SK-N-SH (cell line): ENCODE measurements at regions not wholly inside any gene's neighbourhood (a gene's known extent, or its start where the extent isn't known, plus 50 kb on each side); places are given as distances from the start of the nearest gene placed in this dataset.

Source experiments
- CTCF ChIA-PET: fragments of 300-600, 350-600 bp; formaldehyde crosslinking; extraction: SDS; loops from one replicate; lab custom pipeline; 2021; lab: Yijun Ruan, JAX
- POLR2A ChIA-PET: fragments of 350-600 bp; sonication (Branson Sonifier 250); formaldehyde crosslinking; extraction: SDS; loops from one replicate; lab custom pipeline; 2020; ENCODE audit warnings: antibody characterized with exemption, inconsistent platforms; lab: Yijun Ruan, JAX
- DNase-seq: peaks from one replicate; pipeline ENCODE4 v3.0.0; 2012
- H2AFZ ChIP-seq: fragments of 200-600 bp; sonication (generic); 2 replicates; pipeline ENCODE4 v1.8.1; 2016; ENCODE audit warnings: antibody characterized with exemption, mild to moderate bottlenecking, low read depth
- H3F3A ChIP-seq: fragments of 200-600 bp; sonication (generic); replicated peaks from 2 replicates; pipeline ENCODE3; 2016; ENCODE audit warnings: antibody characterized with exemption, mild to moderate bottlenecking; ENCODE audit not compliant: insufficient read depth
- H3K27ac ChIP-seq, 2 experiments: fragments of 200-500 bp in 1 of 2; fragments of 200-600 bp in 1 of 2; sonication (Bioruptor generic) in 1 of 2; sonication (generic), shearing (Covaris generic) in 1 of 2; 2 replicates each; pipeline versions ENCODE4 v1.5.1 to v1.6.1; 2014 to 2016; ENCODE audit warnings: low read depth in 2 of 2, inconsistent platforms in 1 of 2, low read length in 1 of 2, mild to moderate bottlenecking in 1 of 2, mixed read lengths in 1 of 2
- H3K27me3 ChIP-seq: fragments of 200-600 bp; sonication (generic), shearing (Covaris generic); 2 replicates; pipeline ENCODE4 v1.6.1; 2016; ENCODE audit warnings: mixed run types; ENCODE audit not compliant: insufficient read depth
- H3K36me3 ChIP-seq, 2 experiments: fragments of 200-500 bp in 1 of 2; fragments of 200-600 bp in 1 of 2; sonication (Bioruptor generic) in 1 of 2; sonication (generic) in 1 of 2; replicated peaks in 1 of 2; 2 replicates each; pipeline versions ENCODE3 to v1.5.1; 2014 to 2016; ENCODE audit warnings: low read length in 1 of 2, mild to moderate bottlenecking in 1 of 2; ENCODE audit not compliant: insufficient read depth in 2 of 2, control insufficient read depth in 1 of 2
- H3K4me1 ChIP-seq, 2 experiments: fragments of 200-500 bp in 1 of 2; fragments of 200-600 bp in 1 of 2; sonication (Bioruptor generic) in 1 of 2; sonication (generic), shearing (Covaris generic) in 1 of 2; 2 replicates each; pipeline versions ENCODE4 v1.5.1 to v1.6.1; 2014 to 2016; ENCODE audit warnings: low read depth in 1 of 2, low read length in 1 of 2, mixed run types in 1 of 2; ENCODE audit not compliant: insufficient read depth in 2 of 2, control insufficient read depth in 1 of 2
- H3K4me2 ChIP-seq: fragments of 200-600 bp; sonication (generic), shearing (Covaris generic); 2 replicates; pipeline ENCODE4 v1.6.1; 2017; ENCODE audit warnings: mixed run types
- H3K4me3 ChIP-seq, 2 experiments: fragments of 200-500 bp in 1 of 2; fragments of 200-600 bp in 1 of 2; sonication (Bioruptor generic) in 1 of 2; sonication (generic), shearing (Covaris generic) in 1 of 2; 2 replicates each; pipeline versions ENCODE4 v1.5.1 to v1.8.1; 2014 to 2016; ENCODE audit warnings: low read depth in 2 of 2, inconsistent platforms in 1 of 2, low read length in 1 of 2, mild to moderate bottlenecking in 1 of 2, mixed read lengths in 1 of 2, moderate library complexity in 1 of 2
- H3K79me2 ChIP-seq: fragments of 200-600 bp; sonication (generic); 2 replicates; pipeline ENCODE4 v1.8.1; 2017; ENCODE audit warnings: mild to moderate bottlenecking; ENCODE audit not compliant: insufficient read depth
- H3K9ac ChIP-seq: fragments of 200-600 bp; sonication (generic); 2 replicates; pipeline ENCODE4 v1.6.1; 2017; ENCODE audit warnings: mixed run types
- H3K9me2 ChIP-seq: fragments of 200-600 bp; sonication (generic); 2 replicates; pipeline ENCODE4 v1.6.1; 2017; ENCODE audit warnings: mixed run types
- H3K9me3 ChIP-seq: fragments of 200-600 bp; sonication (generic); 2 replicates; pipeline ENCODE4 v1.6.1; 2017; ENCODE audit warnings: mixed run types, mild to moderate bottlenecking, moderate library complexity
- H4K20me1 ChIP-seq: fragments of 200-600 bp; sonication (generic); 2 replicates; pipeline ENCODE4 v1.6.1; 2017; ENCODE audit warnings: mild to moderate bottlenecking, mixed run types; ENCODE audit not compliant: insufficient read depth
- CHD2 ChIP-seq: fragments of 150-350 bp; IDR thresholded peaks from 2 replicates; pipeline ENCODE4 v1.6.1; 2018; ENCODE audit warnings: low read length; ENCODE audit not compliant: partially characterized antibody
- FOSL2 ChIP-seq: IDR thresholded peaks from 2 replicates; pipeline ENCODE4 v1.4.0; 2012; ENCODE audit warnings: low read depth, mild to moderate bottlenecking, moderate library complexity, borderline replicate concordance
- FOXJ3 ChIP-seq: sonication (generic); formaldehyde crosslinking; IDR thresholded peaks from 2 replicates; pipeline ENCODE4 v1.5.1; 2020; ENCODE audit warnings: mild to moderate bottlenecking, missing genetic modification reagents
- FOXM1 ChIP-seq: IDR thresholded peaks from 2 replicates; pipeline ENCODE4 v1.4.0; 2012; ENCODE audit warnings: low read depth, mild to moderate bottlenecking
- GABPA ChIP-seq: IDR thresholded peaks from 2 replicates; pipeline ENCODE4 v1.4.0; 2012; ENCODE audit warnings: low read depth, mild to moderate bottlenecking
- NFIC ChIP-seq: IDR thresholded peaks from 2 replicates; pipeline ENCODE4 v1.4.0; 2012; ENCODE audit warnings: borderline replicate concordance
- NRF1 ChIP-seq: IDR thresholded peaks from 2 replicates; pipeline ENCODE4 v1.6.1; 2012; ENCODE audit warnings: low read depth, mild to moderate bottlenecking, low read length
- POLR2AphosphoS5 ChIP-seq: IDR thresholded peaks from 2 replicates; pipeline ENCODE4 v1.6.1; 2012; ENCODE audit warnings: low read depth, low read length
- RXRA ChIP-seq: IDR thresholded peaks from 2 replicates; pipeline ENCODE4 v1.4.0; 2012; ENCODE audit warnings: low read depth, mild to moderate bottlenecking, borderline replicate concordance
- SIN3A ChIP-seq: IDR thresholded peaks from 2 replicates; pipeline ENCODE4 v1.6.1; 2012; ENCODE audit warnings: low read depth, mild to moderate bottlenecking, low read length, moderate library complexity, borderline replicate concordance
- SMC3 ChIP-seq: IDR thresholded peaks from 2 replicates; pipeline ENCODE4 v1.6.1; 2012; ENCODE audit warnings: low read depth, low read length, improper control_type of control experiment
- TCF12 ChIP-seq: IDR thresholded peaks from 2 replicates; pipeline ENCODE4 v1.4.0; 2012
- YY1 ChIP-seq: IDR thresholded peaks from 2 replicates; pipeline ENCODE4 v1.4.0; 2012; ENCODE audit warnings: low read depth, mild to moderate bottlenecking
- WGBS: methylation state at CpG from one replicate; pipeline ENCODE4 v1.1.6; 2017; ENCODE audit warnings: low lambda C conversion rate; 5-methylcytosine and 5-hydroxymethylcytosine counted together
- TF ChIP-seq, protein P1 (sequence below): IDR thresholded peaks from 2 replicates; pipeline ENCODE4; 2012
- TF ChIP-seq, protein P2 (sequence below): IDR thresholded peaks from 2 replicates; pipeline ENCODE4 v1.6.1; 2012; ENCODE audit warnings: mild to moderate bottlenecking, low read depth, low read length, moderate library complexity
- TF ChIP-seq, protein P3 (sequence below): IDR thresholded peaks from 2 replicates; pipeline ENCODE4 v1.4.0; 2012; ENCODE audit warnings: low read depth, borderline replicate concordance
- TF ChIP-seq, protein P4 (sequence below): fragments of 150-350 bp; IDR thresholded peaks from 2 replicates; pipeline ENCODE4 v1.6.1; 2016; ENCODE audit warnings: mild to moderate bottlenecking, low read depth, low read length
- TF ChIP-seq, protein P5 (sequence below): fragments of 200-600 bp; sonication (generic); IDR thresholded peaks from 2 replicates; pipeline ENCODE4 v1.6.1; 2017; ENCODE audit warnings: antibody characterized with exemption, mild to moderate bottlenecking, moderate library complexity

DNA sequence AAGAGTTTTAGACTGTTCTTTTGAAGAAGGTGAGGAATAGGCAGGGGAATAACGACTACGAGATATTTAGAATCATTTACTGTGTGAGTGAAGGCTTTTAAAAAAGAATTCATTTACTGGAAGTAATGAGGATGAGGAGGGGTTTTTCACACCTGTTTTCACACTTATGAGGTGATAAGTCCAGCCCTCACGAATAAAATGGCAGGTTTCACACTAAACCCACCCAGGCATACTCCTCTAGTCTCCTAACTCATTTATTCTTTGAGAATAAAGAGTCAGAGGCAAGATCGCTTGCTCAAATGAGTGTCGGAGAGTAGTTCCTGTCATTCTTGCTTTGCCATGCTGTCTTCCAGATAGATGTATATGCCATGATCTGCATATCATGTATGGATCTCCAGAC is 79.0 kb upstream of the ZEB2 start:
- no peak for DNase-seq

More for the DNA sequence above, 79.0 kb upstream of the ZEB2 start:
- Histone ChIP-seq H3K9ac (no peak overlapping the region), H3K9me2 (no peaks in the 10 kb centered on the region), H3K4me1 (peaks cover 3 to 9% of the 10 kb centered on the region in 2 experiments), H4K20me1 (no peaks in the 10 kb centered on the region), H3K79me2 (no peaks in the 10 kb centered on the region), H3K4me3 (no peak overlapping the region), H3K9me3 (no peaks in the 10 kb centered on the region), H3K27me3 (no peaks in the 10 kb centered on the region), H2AFZ (no peak overlapping the region), H3K4me2 (no peak overlapping the region), H3F3A (peaks cover 11% of the 10 kb centered on the region), H3K36me3 (no peaks in the 10 kb centered on the region), H3K27ac (no peak overlapping the region)
- ChIA-PET POLR2A (no interaction called here), CTCF (no interaction called here)
- no peak for TF ChIP-seq SMC3
- TF ChIP-seq NFIC, result no peak
- TF ChIP-seq GABPA, result no peak
- TF ChIP-seq, protein P1, sequence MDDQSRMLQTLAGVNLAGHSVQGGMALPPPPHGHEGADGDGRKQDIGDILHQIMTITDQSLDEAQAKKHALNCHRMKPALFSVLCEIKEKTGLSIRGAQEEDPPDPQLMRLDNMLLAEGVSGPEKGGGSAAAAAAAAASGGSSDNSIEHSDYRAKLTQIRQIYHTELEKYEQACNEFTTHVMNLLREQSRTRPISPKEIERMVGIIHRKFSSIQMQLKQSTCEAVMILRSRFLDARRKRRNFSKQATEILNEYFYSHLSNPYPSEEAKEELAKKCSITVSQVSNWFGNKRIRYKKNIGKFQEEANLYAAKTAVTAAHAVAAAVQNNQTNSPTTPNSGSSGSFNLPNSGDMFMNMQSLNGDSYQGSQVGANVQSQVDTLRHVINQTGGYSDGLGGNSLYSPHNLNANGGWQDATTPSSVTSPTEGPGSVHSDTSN, result no peak
- TF ChIP-seq, protein P2, sequence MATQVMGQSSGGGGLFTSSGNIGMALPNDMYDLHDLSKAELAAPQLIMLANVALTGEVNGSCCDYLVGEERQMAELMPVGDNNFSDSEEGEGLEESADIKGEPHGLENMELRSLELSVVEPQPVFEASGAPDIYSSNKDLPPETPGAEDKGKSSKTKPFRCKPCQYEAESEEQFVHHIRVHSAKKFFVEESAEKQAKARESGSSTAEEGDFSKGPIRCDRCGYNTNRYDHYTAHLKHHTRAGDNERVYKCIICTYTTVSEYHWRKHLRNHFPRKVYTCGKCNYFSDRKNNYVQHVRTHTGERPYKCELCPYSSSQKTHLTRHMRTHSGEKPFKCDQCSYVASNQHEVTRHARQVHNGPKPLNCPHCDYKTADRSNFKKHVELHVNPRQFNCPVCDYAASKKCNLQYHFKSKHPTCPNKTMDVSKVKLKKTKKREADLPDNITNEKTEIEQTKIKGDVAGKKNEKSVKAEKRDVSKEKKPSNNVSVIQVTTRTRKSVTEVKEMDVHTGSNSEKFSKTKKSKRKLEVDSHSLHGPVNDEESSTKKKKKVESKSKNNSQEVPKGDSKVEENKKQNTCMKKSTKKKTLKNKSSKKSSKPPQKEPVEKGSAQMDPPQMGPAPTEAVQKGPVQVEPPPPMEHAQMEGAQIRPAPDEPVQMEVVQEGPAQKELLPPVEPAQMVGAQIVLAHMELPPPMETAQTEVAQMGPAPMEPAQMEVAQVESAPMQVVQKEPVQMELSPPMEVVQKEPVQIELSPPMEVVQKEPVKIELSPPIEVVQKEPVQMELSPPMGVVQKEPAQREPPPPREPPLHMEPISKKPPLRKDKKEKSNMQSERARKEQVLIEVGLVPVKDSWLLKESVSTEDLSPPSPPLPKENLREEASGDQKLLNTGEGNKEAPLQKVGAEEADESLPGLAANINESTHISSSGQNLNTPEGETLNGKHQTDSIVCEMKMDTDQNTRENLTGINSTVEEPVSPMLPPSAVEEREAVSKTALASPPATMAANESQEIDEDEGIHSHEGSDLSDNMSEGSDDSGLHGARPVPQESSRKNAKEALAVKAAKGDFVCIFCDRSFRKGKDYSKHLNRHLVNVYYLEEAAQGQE, result no peak
- TF ChIP-seq, protein P3, sequence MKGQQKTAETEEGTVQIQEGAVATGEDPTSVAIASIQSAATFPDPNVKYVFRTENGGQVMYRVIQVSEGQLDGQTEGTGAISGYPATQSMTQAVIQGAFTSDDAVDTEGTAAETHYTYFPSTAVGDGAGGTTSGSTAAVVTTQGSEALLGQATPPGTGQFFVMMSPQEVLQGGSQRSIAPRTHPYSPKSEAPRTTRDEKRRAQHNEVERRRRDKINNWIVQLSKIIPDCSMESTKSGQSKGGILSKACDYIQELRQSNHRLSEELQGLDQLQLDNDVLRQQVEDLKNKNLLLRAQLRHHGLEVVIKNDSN, result no peak
- no peak for TF ChIP-seq RXRA
- TF ChIP-seq, protein P4, sequence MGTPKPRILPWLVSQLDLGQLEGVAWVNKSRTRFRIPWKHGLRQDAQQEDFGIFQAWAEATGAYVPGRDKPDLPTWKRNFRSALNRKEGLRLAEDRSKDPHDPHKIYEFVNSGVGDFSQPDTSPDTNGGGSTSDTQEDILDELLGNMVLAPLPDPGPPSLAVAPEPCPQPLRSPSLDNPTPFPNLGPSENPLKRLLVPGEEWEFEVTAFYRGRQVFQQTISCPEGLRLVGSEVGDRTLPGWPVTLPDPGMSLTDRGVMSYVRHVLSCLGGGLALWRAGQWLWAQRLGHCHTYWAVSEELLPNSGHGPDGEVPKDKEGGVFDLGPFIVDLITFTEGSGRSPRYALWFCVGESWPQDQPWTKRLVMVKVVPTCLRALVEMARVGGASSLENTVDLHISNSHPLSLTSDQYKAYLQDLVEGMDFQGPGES, result no peak
- no peak for TF ChIP-seq FOXJ3
- TF ChIP-seq CHD2, result no peak
- no peak for TF ChIP-seq FOSL2
- TF ChIP-seq YY1, result no peak
- no peak for TF ChIP-seq TCF12
- no peak for TF ChIP-seq NRF1
- TF ChIP-seq POLR2AphosphoS5, result no peak
- TF ChIP-seq FOXM1, result no peak
- no peak for TF ChIP-seq SIN3A
- TF ChIP-seq, protein P5, sequence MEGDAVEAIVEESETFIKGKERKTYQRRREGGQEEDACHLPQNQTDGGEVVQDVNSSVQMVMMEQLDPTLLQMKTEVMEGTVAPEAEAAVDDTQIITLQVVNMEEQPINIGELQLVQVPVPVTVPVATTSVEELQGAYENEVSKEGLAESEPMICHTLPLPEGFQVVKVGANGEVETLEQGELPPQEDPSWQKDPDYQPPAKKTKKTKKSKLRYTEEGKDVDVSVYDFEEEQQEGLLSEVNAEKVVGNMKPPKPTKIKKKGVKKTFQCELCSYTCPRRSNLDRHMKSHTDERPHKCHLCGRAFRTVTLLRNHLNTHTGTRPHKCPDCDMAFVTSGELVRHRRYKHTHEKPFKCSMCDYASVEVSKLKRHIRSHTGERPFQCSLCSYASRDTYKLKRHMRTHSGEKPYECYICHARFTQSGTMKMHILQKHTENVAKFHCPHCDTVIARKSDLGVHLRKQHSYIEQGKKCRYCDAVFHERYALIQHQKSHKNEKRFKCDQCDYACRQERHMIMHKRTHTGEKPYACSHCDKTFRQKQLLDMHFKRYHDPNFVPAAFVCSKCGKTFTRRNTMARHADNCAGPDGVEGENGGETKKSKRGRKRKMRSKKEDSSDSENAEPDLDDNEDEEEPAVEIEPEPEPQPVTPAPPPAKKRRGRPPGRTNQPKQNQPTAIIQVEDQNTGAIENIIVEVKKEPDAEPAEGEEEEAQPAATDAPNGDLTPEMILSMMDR, result no peak
- 61% methylated on average over 5 of the region's 5 CpGs for WGBS
